ENCODE measurements at regions not wholly inside any gene's neighbourhood (a gene's known extent, or its start where the extent isn't known, plus 50 kb on each side); places are given as distances from the start of the nearest gene placed in this dataset.
A peak's percentile ranks its signal among the peaks of the same experiment; 100 is the strongest.

DNA sequence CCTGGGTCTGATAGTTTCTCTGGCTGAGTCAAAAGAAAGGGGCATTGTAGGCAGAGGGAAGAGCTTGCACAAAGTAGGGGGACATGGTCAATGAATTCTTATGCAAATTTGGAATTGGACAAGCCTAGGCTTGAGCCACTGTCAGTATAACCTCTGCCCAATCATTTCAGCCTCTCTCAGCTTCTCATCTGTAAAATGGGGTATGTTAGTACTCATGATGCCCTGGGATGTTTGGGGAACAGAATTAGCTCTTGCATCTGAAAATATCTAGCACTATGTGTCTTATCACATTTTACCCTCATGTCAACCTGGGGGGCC is 148.6 kb downstream of the DHX35 start:
- no peak for DNase-seq

DNA sequence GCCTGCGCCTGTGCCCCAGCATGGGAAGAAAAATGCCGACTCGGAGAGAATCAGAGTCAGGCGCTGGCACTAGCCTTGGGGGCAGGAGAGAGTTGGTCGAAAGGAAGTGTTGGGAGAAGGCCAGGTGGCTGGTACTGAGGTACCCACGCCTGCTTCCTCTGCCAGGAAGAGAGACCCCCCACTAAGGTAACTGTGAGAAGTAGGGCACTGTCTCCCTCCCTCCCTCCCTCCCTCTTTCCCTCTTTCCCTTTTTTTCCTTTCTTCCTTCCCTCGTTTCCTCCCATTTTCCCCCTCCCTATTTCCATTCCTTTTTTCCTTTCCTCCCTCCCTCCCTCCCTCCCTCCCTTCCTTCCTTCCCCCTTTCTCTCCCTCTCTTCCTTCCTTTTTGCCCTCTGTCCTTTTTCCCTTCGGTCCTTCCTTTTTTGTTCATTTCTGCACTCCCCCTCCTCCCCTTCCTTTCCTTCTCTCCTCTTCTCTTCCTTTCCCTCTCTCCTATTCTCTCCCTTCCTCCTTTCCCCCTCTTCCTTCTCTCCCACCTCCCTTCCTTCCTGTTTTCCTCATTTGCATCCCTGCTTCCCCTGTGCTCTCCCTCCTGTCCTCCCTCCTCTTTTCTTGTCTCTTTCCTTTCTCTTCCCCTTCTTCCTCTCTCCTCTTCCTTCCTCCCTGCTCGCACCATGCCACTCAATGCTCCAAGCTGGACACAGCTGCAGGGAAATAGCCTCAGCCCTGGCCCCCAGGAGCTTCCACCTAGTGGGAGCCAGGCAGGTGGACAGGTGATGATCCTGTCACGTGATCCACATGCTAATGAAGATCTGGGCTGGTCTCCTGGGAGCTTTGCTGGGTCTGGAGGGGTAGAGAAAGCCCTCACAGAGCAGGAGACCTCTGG is 148.0 kb downstream of the DHX35 start:
- no peak for DNase-seq

DNA sequence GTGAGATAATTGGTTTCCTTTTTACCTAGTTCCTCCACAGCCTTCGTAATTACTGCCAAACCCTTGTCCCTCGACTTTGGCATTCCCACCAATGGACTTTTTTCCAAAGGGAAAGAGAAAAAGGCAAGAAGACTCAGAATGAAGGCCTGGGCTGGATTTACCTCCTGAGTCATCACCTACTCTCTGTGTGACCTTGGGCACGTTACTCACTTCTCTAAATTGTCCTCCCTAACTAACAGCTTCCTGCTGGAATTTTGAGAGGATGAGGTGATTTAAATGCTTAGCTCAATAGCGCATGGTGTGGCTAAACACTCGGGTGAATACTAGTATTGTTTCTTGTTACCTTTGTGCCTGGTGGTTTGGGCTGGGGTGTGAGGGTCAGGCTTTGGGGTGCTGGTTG is 146.6 kb downstream of the DHX35 start:
- DNase-seq, result peak in 1 of 3 donors; percentile 11

DNA sequence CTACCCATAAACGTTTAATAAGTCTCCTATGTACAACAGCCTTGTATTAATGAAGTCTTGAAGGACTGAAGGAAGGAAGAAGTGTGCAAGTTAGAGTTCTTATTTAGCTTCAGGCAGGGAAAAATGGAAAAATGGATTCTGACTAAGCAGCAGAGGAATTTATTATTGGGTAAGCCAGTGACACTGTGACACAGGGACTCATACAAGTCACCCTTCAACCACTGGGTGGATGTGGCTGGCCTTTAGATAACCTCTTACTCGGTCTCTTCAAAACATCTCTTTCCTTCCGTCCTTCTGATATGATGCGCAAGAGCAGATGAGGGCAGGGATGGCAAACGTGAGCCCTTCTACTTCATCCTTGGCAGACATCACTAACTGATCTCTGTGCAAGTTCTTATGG is 145.6 kb downstream of the DHX35 start:
- no peak for DNase-seq

DNA sequence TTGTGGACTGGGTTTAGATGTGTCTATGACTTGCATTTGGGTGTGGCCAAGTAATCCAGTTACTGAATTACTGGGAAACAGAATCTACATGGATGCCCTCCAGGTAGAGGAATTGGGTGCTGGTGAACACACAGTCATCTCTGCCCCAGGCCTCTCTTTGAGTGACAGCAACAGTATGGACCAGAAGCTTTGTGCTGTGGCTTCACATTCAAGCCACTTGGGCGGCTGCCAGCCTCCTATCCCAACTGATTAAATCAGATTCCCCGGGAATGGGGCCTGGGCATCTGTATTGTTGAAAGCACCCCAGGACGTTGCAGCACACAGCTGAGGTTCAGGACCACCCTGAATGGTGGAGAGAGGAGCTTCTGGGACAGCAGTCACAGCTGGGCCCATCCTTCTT is 144.6 kb downstream of the DHX35 start:
- DNase-seq, result no peak

DNA sequence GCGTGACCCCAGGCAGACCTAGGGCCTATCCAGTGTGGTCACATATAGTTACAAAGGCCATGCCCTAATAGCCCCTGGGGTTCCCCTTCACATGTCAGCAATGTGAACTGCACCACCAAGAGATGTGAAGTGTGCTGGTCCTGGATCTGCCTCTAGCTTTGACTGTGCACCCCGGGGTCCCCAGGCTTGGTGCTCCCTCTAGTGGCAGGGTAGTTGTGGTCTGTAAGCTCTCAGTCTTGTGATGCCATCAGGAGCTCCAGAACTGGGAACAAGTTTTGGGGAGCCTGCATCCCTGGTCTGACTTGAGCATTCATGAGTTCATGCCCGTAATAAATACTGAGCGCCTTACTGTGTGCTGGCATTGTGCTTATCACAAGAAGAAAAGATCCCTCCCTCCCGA is 143.4 kb downstream of the DHX35 start:
- DNase-seq, result no peak

DNA sequence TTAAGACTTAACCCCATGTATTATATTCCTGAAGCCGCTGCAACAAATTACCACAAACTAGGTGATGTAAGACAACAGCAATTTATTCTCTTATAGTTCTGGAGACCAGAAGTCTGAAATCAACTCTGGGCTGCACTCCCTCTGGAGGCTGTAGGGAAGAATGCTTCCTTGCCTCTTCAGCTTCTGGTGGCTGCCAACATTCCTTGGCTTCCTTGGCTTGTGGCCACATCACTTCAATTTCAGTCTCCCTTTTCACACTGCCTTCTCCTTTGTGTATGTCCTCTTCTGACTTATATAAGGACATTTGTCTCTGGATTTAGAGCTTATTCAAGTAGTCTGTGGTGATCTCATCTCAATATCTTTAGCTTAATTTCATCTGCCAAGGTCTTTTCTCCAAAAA is 141.6 kb downstream of the DHX35 start:
- no peak for DNase-seq

DNA sequence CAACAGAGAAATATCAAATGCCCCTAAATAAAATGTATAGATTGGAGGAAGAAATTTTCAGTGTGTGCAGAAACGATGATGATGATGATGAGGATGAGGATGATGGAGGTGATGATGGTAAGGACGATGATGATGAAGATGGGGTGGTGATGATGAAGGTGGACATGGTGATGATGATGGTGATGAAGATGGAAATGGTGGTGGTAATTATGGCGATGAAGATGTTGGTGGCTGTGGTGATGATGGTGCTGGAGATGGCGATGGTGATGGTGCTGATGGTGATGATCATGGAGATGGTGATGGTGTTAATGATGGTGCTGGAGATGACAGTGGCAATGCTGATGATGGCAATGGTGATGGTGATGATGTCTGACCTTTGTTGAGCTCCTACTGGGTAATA is 141.2 kb downstream of the DHX35 start:
- no peak for DNase-seq

DNA sequence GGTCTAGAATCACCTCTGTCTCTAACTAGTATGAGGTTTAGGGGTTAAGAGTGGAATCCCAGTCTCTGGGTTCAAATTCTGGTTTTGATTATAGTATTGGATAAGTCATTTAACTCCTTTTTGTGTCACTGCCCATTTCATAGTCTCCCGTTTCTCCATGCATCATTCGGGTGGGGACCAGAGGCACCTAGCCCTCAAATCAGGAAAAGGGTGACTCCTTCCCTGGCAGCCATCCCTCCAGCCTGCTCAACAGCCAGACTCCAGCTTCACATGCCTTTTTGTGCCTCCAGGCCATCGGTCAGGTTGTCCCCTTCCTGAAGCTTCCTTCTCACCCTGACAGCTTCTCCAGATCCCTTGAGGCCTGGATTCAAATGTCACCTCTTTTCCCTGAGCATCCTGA is 139.8 kb downstream of the DHX35 start:
- no peak for DNase-seq

DNA sequence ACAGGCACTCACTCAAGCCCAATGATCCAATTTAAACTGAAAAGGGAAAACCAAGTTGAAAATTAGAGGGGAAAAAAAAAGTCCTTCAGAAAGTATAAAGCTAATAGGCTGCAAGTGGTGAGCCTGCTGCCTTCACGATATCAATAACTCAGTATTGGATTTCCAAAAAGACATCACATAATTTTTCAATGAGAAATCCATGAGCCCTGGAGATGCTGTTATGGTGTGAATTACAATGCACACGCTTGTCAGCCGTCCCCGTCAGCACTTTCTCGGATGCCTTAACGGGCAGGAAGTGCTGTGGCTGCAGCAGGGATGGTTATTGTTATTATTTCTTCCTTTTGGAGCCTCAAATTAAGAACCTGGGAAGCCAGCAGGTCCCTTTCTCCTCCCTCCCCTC is 138.5 kb downstream of the DHX35 start:
- no peak for DNase-seq

DNA sequence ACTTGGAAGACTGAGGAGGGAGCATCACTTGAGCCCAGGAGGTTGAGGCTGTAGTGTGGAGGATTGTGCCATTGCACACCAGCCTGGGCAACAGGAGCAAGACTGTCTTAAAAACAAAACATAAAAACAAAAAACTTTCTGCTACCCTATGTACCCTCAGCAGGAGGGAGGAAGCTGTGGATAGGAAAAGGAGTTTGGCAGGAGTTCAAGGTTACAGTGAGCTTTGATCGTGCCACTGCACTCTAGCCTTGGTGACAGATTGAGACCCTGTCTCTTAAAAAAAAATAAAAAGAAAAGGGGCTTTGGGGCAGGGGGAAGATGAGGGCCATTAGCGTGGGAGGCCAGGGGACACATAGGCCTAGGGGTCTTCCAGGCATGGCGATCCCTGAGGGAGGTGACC is 135.7 kb downstream of the DHX35 start:
- no peak for DNase-seq

DNA sequence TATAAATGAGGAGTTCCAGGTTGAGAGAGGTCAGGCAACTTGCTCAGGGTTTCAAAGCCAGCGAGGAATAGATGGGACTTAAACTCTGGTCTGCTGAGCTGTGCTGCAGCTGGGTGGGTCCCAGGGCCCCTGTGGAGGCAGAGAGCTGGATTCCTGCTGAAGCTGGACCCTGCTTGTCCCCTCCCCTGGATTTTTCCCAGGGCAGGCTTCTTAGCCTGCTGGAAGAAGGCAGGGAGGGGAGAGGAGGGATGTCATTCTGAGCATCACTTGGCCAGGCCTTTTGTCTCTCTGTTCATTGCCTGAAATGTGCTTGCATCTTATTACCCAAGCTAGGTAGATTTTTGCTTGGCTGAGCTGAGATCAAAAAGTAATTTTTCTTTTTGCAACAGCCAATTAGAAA is 133.7 kb downstream of the DHX35 start:
- no peak for DNase-seq

DNA sequence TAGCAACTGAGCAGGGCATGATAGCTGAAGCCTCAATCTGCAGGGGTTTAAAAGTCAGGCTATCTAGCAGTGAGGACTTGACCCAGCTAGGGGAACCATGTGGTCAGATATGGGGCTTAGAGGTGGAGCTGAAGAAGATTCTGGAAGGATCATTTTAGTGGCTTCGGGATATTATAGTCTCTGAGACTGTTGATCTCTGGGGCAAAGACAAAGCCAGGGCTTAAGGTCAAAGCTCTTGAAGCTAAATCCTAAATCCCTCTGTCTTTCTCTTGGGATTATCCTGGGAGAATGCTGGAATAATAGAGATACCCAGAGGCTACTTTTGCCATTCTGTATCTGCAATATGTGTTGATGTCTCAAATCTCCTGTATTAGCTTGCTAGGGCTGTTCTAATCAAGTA is 132.2 kb downstream of the DHX35 start:
- DNase-seq, result no peak

DNA sequence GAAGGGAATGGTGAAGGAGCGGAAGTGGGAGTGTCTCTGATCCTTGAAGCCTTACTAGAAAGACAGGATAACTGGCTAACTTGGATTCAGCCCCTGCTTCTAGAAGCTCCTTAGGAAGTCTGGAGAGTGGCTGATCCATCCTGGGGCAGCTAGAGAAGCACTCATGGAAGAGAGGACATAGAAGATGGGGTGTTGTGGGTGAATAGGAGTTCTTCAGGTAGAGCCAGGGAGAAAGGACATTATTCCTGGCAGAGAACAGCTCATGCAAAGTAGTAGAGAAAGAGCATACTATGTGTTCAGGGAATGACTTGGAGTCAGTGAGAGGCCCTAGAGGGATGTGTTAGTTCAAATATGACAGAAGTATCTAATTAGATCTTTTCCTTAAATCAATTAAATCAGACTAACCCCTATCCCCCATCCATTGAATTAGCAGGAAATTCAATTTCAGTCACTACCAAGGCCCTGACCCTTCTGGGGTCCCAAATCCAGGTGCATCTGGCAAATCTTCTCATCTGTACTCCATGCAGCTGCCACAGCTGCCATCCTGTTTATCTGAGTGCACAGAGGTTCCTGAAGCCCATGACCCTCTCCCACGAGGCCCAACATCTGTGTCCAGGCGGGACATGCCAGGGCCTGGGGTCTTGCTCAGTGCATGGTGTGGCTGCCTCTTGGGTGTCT is 130.7 kb downstream of the DHX35 start:
- DNase-seq, result no peak

DNA sequence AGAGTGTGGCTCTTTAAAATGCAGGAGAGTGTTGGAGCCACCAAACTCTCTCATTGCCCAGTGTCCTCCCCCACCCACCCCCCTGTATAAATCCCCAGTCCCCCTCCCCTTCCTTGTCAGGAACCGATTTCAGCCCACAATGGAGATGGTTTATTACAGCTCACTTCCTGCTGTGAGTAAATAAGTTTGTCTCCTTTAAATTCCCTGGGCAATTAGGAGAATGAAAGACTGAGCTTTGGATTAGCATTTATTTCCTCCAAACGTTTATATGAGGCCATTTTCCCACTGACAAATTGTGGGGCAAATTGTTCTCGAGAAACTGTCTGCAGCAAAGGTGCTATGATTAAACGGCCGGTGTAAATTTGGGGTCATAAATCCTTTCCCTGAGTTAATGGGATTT is 128.8 kb downstream of the DHX35 start:
- no peak for DNase-seq

DNA sequence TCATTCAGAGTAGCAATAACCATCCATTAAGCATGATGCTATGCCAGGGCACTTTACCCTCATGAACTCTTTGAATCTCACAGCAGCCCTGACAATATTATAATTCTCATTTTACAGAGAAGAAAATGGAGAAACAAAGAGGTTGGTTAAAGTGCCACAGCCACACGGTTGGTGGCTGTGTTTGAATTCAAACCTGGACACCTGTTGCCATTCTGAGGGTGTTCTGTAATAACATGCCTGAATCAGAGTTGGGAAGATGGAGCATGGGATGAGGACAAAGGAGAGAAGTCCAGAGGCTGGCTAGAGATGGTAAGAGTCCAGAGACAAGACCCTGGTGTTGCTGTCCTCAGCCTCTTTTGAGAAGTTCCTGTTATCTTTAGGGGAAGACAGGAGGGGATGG is 127.7 kb downstream of the DHX35 start:
- no peak for DNase-seq
